ENCODE measurements at regions not wholly inside any gene's neighbourhood (a gene's known extent, or its start where the extent isn't known, plus 50 kb on each side); places are given as distances from the start of the nearest gene placed in this dataset.

DNA sequence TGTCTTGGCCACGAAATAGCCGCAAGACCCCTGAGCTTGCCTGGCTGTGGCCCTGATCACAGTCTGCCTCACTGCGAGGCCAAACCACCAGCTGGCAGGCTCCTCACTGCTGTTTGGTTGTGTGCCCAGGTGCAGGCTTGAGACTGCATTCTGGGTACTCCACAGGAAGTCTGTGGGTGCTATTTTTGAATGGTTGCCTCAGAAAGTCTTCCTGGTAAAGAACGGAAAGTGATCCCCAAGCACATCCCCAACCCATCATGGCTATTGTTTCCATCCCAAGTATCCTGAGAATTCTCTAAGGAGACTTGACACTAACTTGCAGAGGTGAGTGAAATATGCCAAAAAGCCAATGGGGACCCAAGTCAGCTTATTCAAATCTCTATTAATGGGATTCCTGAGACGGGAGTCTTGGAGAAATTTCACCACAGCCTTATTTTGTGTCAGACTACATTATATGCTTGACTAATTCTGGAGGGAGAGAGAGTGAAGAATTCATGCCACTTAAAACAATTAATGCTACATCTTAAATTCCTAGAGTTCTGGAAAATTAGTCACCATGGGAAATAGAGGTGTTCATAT lies 170.9 kb downstream of the RAMP3 start:
- TF ChIP-seq, protein P1, sequence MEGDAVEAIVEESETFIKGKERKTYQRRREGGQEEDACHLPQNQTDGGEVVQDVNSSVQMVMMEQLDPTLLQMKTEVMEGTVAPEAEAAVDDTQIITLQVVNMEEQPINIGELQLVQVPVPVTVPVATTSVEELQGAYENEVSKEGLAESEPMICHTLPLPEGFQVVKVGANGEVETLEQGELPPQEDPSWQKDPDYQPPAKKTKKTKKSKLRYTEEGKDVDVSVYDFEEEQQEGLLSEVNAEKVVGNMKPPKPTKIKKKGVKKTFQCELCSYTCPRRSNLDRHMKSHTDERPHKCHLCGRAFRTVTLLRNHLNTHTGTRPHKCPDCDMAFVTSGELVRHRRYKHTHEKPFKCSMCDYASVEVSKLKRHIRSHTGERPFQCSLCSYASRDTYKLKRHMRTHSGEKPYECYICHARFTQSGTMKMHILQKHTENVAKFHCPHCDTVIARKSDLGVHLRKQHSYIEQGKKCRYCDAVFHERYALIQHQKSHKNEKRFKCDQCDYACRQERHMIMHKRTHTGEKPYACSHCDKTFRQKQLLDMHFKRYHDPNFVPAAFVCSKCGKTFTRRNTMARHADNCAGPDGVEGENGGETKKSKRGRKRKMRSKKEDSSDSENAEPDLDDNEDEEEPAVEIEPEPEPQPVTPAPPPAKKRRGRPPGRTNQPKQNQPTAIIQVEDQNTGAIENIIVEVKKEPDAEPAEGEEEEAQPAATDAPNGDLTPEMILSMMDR (IDR thresholded peaks at IDR 0.05; ENCODE audit: insufficient read depth, low read length), result no peak
- TF ChIP-seq POLR2AphosphoS5 (IDR thresholded peaks at IDR 0.05; ENCODE audit: low read depth) (no peak), GABPA (IDR thresholded peaks at IDR 0.05; ENCODE audit: low read depth) (no peak)
